Neural cell (in vitro differentiated cells): ENCODE measurements at regions not wholly inside any gene's neighbourhood (a gene's known extent, or its start where the extent isn't known, plus 50 kb on each side); places are given as distances from the start of the nearest gene placed in this dataset.

Experiments
- EZH2 ChIP-seq: fragments of 200-600, 300-800 bp; shearing (Covaris generic), sonication (generic); IDR thresholded peaks from 2 replicates; pipeline ENCODE4 v1.6.1; 2014; ENCODE audit warnings: antibody characterized with exemption, low read length, borderline replicate concordance, mild to moderate bottlenecking; ENCODE audit not compliant: insufficient read depth, poor library complexity, severe bottlenecking
- POLR2AphosphoS5 ChIP-seq: IDR thresholded peaks from 2 replicates; pipeline ENCODE4 v1.6.1; 2012
- TAF1 ChIP-seq: IDR thresholded peaks from 2 replicates; pipeline ENCODE4 v1.6.1; 2012; ENCODE audit warnings: low read depth
- TF ChIP-seq, protein P1 (sequence below): fragments of 450-650 bp; IDR thresholded peaks from 2 replicates; pipeline ENCODE4 v1.5.1; 2014; ENCODE audit warnings: antibody characterized with exemption, mild to moderate bottlenecking, moderate library complexity; ENCODE audit not compliant: poor library complexity, severe bottlenecking

DNA sequence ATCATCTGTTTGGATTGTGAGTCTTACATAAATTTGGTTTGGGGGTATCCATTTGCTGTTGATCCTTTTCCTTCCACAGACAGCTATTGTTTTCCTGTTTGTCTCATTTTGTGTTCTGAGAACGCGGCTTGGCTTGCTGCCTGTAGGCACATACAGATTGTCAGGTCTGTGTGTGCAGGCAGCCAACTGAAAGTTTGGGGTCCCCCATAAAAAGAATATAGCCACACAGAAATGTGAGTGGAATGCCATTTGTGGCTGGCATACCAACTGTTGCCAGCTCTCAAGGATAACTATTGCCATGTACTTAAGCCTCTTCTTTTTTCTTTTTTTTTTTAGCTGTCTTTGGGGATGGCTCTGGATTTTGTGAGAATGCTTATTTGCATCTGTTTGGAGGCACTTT is 1308.0 kb downstream of the ROBO1 start:
- TF ChIP-seq, protein P1, sequence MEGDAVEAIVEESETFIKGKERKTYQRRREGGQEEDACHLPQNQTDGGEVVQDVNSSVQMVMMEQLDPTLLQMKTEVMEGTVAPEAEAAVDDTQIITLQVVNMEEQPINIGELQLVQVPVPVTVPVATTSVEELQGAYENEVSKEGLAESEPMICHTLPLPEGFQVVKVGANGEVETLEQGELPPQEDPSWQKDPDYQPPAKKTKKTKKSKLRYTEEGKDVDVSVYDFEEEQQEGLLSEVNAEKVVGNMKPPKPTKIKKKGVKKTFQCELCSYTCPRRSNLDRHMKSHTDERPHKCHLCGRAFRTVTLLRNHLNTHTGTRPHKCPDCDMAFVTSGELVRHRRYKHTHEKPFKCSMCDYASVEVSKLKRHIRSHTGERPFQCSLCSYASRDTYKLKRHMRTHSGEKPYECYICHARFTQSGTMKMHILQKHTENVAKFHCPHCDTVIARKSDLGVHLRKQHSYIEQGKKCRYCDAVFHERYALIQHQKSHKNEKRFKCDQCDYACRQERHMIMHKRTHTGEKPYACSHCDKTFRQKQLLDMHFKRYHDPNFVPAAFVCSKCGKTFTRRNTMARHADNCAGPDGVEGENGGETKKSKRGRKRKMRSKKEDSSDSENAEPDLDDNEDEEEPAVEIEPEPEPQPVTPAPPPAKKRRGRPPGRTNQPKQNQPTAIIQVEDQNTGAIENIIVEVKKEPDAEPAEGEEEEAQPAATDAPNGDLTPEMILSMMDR: no peak
- no peak for TF ChIP-seq TAF1
- no peak for TF ChIP-seq EZH2
- no peak for TF ChIP-seq POLR2AphosphoS5
